Tibial nerve (tissue), 3 donors: ENCODE measurements at regions not wholly inside any gene's neighbourhood (a gene's known extent, or its start where the extent isn't known, plus 50 kb on each side); places are given as distances from the start of the nearest gene placed in this dataset.

Source experiments
- POLR2A ChIP-seq, 2 donors: fragments of 450-650 bp; IDR thresholded peaks; one replicate each; pipeline ENCODE4 v1.6.1; 2017; ENCODE audit warnings: antibody characterized with exemption in 2 of 2, mild to moderate bottlenecking in 2 of 2, moderate library complexity in 2 of 2
- TF ChIP-seq, protein P1 (sequence below), 5 experiments: fragments of 200-600 bp in 3 of 5; fragments of 450-650 bp in 2 of 5; sonication (generic) in 3 of 5; IDR thresholded peaks; one replicate each; pipeline ENCODE4 v1.5.1; 2016 to 2019; ENCODE audit warnings: antibody characterized with exemption in 5 of 5, mild to moderate bottlenecking in 3 of 5, moderate library complexity in 2 of 5

DNA sequence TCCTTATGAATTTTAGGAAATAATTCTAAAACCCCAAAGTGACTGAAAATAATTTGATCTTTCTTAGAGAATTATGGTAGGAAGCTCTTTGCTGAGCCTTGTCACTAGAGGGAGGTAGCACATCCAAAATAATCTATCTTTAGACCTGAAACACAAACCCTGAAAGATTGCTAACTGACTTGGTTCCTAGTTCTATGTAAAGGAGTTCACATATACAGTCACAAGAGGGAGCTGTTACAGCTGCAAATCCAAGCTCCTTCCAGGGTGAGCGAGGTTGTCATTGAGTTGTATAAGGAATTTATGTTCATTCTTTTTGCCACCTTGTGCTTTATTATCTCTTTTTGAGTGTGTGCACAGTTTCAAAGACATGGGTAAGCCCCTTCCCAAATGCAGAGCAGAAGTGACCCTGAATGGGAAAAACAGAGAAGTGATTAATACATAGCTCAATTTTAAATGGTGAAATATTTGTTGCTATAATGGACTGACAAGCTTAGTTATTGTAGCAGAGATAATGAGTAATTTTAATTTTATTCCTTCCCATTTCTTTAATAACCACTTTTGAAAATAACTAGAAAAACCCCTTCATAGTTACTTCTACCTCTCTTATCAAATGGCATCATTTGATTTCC lies 387.9 kb downstream of the DAD1 start:
- TF ChIP-seq, protein P1, sequence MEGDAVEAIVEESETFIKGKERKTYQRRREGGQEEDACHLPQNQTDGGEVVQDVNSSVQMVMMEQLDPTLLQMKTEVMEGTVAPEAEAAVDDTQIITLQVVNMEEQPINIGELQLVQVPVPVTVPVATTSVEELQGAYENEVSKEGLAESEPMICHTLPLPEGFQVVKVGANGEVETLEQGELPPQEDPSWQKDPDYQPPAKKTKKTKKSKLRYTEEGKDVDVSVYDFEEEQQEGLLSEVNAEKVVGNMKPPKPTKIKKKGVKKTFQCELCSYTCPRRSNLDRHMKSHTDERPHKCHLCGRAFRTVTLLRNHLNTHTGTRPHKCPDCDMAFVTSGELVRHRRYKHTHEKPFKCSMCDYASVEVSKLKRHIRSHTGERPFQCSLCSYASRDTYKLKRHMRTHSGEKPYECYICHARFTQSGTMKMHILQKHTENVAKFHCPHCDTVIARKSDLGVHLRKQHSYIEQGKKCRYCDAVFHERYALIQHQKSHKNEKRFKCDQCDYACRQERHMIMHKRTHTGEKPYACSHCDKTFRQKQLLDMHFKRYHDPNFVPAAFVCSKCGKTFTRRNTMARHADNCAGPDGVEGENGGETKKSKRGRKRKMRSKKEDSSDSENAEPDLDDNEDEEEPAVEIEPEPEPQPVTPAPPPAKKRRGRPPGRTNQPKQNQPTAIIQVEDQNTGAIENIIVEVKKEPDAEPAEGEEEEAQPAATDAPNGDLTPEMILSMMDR (IDR thresholded peaks at IDR 0.05): peak in 3 of 5 experiments; percentile 10 to 40 (median 15)
- no peak for TF ChIP-seq POLR2A (IDR thresholded peaks at IDR 0.05)
